PFSK-1 (cell line): ENCODE measurements at regions not wholly inside any gene's neighbourhood (a gene's known extent, or its start where the extent isn't known, plus 50 kb on each side); places are given as distances from the start of the nearest gene placed in this dataset.

Experiments used
- POLR2AphosphoS5 ChIP-seq: IDR thresholded peaks from 2 replicates; pipeline ENCODE4 v1.6.1; 2012; ENCODE audit warnings: low read depth, mild to moderate bottlenecking, control low read depth, low read length, moderate library complexity
- TF ChIP-seq, protein P1 (sequence below), 2 experiments: IDR thresholded peaks; 2 replicates each; pipeline versions ENCODE4 v1.6.1 to v1.8.0; 2011 to 2012; ENCODE audit warnings: low read depth in 2 of 2, low read length in 2 of 2, control low read depth in 1 of 2, inconsistent platforms in 1 of 2, mild to moderate bottlenecking in 1 of 2, moderate library complexity in 1 of 2; ENCODE audit not compliant: insufficient read depth in 1 of 2

DNA sequence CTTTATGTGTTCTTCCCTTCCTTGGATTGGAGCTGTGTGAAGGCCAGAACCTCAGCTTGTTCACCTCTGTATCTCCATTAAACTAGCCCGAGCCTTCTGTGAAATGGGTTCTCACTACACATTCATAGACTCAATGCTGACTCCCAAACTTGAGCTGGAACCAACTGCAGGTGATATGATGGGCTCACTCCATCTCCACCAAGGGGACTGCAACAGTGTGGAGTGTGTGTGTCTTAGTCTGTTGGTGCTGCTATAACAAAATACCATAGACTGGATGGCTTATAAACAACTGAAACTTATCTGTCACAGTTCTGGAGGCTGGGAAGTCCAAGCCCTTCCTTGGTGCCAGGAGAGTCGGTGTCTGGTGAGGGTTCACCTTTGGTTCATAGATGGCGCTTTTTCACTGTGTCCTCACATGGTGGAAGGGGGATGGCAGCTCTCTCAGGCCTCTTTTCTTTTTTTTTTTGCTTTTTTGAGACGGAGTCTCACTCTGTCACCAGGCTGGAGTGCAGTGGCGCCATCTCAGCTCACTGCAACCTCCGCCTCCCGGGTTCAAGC, 94.2 kb upstream of the MAP4K3 start:
- no peak for TF ChIP-seq POLR2AphosphoS5
- TF ChIP-seq, protein P1, sequence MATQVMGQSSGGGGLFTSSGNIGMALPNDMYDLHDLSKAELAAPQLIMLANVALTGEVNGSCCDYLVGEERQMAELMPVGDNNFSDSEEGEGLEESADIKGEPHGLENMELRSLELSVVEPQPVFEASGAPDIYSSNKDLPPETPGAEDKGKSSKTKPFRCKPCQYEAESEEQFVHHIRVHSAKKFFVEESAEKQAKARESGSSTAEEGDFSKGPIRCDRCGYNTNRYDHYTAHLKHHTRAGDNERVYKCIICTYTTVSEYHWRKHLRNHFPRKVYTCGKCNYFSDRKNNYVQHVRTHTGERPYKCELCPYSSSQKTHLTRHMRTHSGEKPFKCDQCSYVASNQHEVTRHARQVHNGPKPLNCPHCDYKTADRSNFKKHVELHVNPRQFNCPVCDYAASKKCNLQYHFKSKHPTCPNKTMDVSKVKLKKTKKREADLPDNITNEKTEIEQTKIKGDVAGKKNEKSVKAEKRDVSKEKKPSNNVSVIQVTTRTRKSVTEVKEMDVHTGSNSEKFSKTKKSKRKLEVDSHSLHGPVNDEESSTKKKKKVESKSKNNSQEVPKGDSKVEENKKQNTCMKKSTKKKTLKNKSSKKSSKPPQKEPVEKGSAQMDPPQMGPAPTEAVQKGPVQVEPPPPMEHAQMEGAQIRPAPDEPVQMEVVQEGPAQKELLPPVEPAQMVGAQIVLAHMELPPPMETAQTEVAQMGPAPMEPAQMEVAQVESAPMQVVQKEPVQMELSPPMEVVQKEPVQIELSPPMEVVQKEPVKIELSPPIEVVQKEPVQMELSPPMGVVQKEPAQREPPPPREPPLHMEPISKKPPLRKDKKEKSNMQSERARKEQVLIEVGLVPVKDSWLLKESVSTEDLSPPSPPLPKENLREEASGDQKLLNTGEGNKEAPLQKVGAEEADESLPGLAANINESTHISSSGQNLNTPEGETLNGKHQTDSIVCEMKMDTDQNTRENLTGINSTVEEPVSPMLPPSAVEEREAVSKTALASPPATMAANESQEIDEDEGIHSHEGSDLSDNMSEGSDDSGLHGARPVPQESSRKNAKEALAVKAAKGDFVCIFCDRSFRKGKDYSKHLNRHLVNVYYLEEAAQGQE (IDR thresholded peaks at IDR 0.05; ENCODE audit: insufficient read depth in 1 of 2, low read depth in 2 of 2, low read length in 2 of 2): no peak
